NB4 (cell line): ENCODE measurements at regions not wholly inside any gene's neighbourhood (a gene's known extent, or its start where the extent isn't known, plus 50 kb on each side); places are given as distances from the start of the nearest gene placed in this dataset.

Experiments used
- POLR2A ChIP-seq: IDR thresholded peaks from 2 replicates; pipeline ENCODE4 v1.6.1; 2011; ENCODE audit warnings: mild to moderate bottlenecking; ENCODE audit not compliant: insufficient read length; ENCODE audit errors: extremely low read depth
- TF ChIP-seq, protein P1 (sequence below): IDR thresholded peaks from one replicate; pipeline ENCODE4 v1.5.1; 2012; ENCODE audit warnings: low read depth, low read length

DNA sequence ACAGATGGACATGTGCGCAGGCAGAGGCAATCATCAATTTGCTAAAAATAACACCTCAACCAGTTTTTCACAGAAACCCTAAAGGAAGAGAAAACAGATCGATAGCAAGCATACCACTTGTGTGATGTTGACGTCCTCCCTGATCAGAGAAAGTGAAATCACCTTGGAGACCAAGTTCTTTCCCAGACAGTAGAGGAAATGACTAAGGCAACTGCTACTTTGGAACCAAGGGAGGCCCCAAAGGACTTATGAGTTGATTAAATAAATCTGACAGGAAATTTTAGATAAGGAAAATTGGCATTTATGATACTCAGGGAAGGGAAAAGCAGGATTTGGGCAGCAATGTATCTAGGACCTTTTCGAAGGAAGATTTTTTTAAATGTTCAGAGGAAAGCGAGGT, 267.1 kb upstream of the ASIC2 start:
- TF ChIP-seq, protein P1, sequence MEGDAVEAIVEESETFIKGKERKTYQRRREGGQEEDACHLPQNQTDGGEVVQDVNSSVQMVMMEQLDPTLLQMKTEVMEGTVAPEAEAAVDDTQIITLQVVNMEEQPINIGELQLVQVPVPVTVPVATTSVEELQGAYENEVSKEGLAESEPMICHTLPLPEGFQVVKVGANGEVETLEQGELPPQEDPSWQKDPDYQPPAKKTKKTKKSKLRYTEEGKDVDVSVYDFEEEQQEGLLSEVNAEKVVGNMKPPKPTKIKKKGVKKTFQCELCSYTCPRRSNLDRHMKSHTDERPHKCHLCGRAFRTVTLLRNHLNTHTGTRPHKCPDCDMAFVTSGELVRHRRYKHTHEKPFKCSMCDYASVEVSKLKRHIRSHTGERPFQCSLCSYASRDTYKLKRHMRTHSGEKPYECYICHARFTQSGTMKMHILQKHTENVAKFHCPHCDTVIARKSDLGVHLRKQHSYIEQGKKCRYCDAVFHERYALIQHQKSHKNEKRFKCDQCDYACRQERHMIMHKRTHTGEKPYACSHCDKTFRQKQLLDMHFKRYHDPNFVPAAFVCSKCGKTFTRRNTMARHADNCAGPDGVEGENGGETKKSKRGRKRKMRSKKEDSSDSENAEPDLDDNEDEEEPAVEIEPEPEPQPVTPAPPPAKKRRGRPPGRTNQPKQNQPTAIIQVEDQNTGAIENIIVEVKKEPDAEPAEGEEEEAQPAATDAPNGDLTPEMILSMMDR, result no peak
- TF ChIP-seq POLR2A, result no peak
